Hepatocyte (in vitro differentiated cells): ENCODE measurements at regions not wholly inside any gene's neighbourhood (a gene's known extent, or its start where the extent isn't known, plus 50 kb on each side); places are given as distances from the start of the nearest gene placed in this dataset.
"Not testable (repeated sequence)": the region's sequence is repeated elsewhere in the genome, so short reads cannot be mapped to it uniquely, and the experiment has no call there.

Source experiments
- DNase-seq: peaks from one replicate; pipeline ENCODE4 v3.0.0-alpha.2; 2016; ENCODE audit warnings: low spot score
- H2AFZ ChIP-seq: fragments of 200-600 bp; sonication (generic); 2 replicates; pipeline ENCODE4 v1.6.0; 2016; ENCODE audit warnings: antibody characterized with exemption, mild to moderate bottlenecking
- H3K27ac ChIP-seq: fragments of 200-600 bp; sonication (generic); 2 replicates; pipeline ENCODE4 v1.5.1; 2016; ENCODE audit warnings: mild to moderate bottlenecking
- H3K27me3 ChIP-seq: fragments of 200-600 bp; sonication (generic); 2 replicates; pipeline ENCODE4 v1.6.1; 2016
- H3K36me3 ChIP-seq: fragments of 200-600 bp; sonication (generic); replicated peaks from 2 replicates; pipeline ENCODE4 v1.5.1; 2016; ENCODE audit warnings: low read depth; ENCODE audit not compliant: insufficient read depth
- H3K4me1 ChIP-seq: fragments of 200-600 bp; sonication (generic); 2 replicates; pipeline ENCODE4 v1.5.1; 2016; ENCODE audit warnings: mild to moderate bottlenecking, moderate library complexity; ENCODE audit not compliant: insufficient read depth
- H3K4me2 ChIP-seq: fragments of 200-600 bp; sonication (generic); 2 replicates; pipeline ENCODE4 v1.6.0; 2016
- H3K4me3 ChIP-seq: fragments of 200-600 bp; sonication (generic); 2 replicates; pipeline ENCODE4 v1.5.1; 2016; ENCODE audit warnings: mild to moderate bottlenecking
- H3K79me2 ChIP-seq: fragments of 200-600 bp; sonication (generic); 2 replicates; pipeline ENCODE4 v1.6.0; 2017; ENCODE audit warnings: mild to moderate bottlenecking
- H3K9me2 ChIP-seq: fragments of 200-600 bp; sonication (generic); replicated peaks from 2 replicates; pipeline ENCODE4 v1.6.0; 2017; ENCODE audit warnings: mild to moderate bottlenecking; ENCODE audit not compliant: insufficient read depth
- H3K9me3 ChIP-seq: fragments of 200-600 bp; sonication (generic); 2 replicates; pipeline ENCODE4 v1.5.1; 2016; ENCODE audit warnings: low read depth, mild to moderate bottlenecking
- H4K20me1 ChIP-seq: fragments of 200-600 bp; sonication (generic); 2 replicates; pipeline ENCODE4 v1.6.0; 2016; ENCODE audit warnings: mild to moderate bottlenecking; ENCODE audit not compliant: insufficient read depth, poor library complexity, severe bottlenecking
- CTCF ChIP-seq: fragments of 200-600 bp; sonication (generic); IDR thresholded peaks from 2 replicates; pipeline ENCODE4 v1.5.1; 2016; ENCODE audit warnings: antibody characterized with exemption, mild to moderate bottlenecking; ENCODE audit not compliant: poor library complexity
- EZH2 ChIP-seq: fragments of 200-600 bp; sonication (generic); IDR thresholded peaks from 2 replicates; pipeline ENCODE4 v1.6.1; 2016; ENCODE audit warnings: antibody characterized with exemption, mild to moderate bottlenecking, borderline replicate concordance
- EZH2phosphoT487 ChIP-seq: fragments of 200-600 bp; sonication (generic); IDR thresholded peaks from one replicate; pipeline ENCODE4 v1.6.1; 2018; ENCODE audit warnings: antibody characterized with exemption, mild to moderate bottlenecking, low read depth, moderate library complexity; ENCODE audit not compliant: unreplicated experiment, severe bottlenecking
- WGBS: methylation state at CpG from one replicate; pipeline ENCODE4 v1.1.6; 2016; ENCODE audit warnings: low lambda C conversion rate; ENCODE audit errors: missing lambda C conversion rate; 5-methylcytosine and 5-hydroxymethylcytosine counted together

DNA sequence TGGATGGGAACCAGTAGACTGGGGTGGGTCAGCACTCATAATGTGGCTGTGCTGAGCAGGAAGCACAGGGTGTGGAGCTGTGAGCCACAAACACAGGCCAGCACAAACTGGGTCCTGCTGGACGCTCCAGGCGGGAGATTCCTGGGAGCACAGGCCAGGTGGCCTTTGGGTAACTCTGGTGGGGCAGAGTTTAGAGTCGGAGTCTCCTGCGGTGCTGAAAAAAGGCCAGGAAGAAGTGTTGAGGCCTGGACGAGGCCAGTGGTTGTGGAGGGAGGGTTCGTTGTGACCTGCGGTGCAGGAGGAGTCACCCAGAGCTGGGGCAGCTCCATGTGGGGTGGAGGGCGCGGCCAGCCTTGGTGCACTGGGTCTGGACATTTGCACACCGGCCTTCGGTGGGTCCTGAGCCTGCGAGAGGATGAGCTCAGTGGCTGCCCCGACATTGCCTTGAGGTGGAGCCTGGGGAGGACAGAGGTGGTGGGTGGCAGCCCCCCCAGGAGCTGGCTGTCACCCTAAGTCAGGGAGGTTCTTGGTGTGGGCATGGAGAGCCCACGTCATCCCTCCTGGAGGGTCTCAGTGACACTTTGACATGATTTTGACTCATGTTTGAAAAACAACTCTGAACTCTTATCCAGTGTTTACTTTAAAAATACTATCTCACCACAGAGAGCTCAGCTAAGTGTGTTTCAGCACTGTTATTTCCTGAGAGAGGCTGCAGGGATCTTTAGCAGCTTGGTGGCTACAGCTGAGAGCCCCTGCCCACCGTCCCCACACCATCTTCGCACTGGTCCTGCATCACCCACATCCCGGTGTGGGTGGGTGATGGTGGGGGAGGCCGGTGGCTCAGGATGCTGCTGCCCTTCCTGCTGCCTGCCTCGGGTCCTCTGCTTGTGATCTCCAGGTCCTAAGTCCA is 98.7 kb downstream of the NPIPB11 start:
- no peak for DNase-seq
- no peak overlapping the region for H2AFZ ChIP-seq
- H3K4me1 ChIP-seq: peaks cover 1% of the 10 kb centered on the region

GRCh38 chr16:29306943-29307597 is 99.4 kb downstream of the NPIPB11 start:
- no peak for TF ChIP-seq EZH2phosphoT487
- Histone ChIP-seq H3K9me3 (no peaks in the 10 kb centered on the region), H3K9me2 (no peaks in the 10 kb centered on the region), H4K20me1 (no peaks in the 10 kb centered on the region), H2AFZ (no peak overlapping the region), H3K4me1 (no peaks in the 10 kb centered on the region), H3K36me3 (no peaks in the 10 kb centered on the region), H3K4me3 (no peak overlapping the region), H3K79me2 (no peaks in the 10 kb centered on the region), H3K27ac (peak overlapping the region; percentile 7), H3K27me3 (no peaks in the 10 kb centered on the region), H3K4me2 (no peak overlapping the region)
- no peak for DNase-seq
- WGBS: 81% methylated on average over 10 of the region's 10 CpGs

More for the DNA sequence above, 98.7 kb downstream of the NPIPB11 start:
- Histone ChIP-seq H3K27me3 (no peaks in the 10 kb centered on the region), H3K36me3 (no peaks in the 10 kb centered on the region), H3K79me2 (no peaks in the 10 kb centered on the region), H4K20me1 (no peaks in the 10 kb centered on the region), H3K9me3 (no peaks in the 10 kb centered on the region), H3K9me2 (no peaks in the 10 kb centered on the region), H3K4me3 (no peak overlapping the region), H3K27ac (peak overlapping the region; percentile 7), H3K4me2 (no peak overlapping the region)
- WGBS: 72% methylated on average over 19 of the region's 19 CpGs
- TF ChIP-seq EZH2: no peak
- no peak for TF ChIP-seq EZH2phosphoT487
- TF ChIP-seq CTCF: no peak

DNA sequence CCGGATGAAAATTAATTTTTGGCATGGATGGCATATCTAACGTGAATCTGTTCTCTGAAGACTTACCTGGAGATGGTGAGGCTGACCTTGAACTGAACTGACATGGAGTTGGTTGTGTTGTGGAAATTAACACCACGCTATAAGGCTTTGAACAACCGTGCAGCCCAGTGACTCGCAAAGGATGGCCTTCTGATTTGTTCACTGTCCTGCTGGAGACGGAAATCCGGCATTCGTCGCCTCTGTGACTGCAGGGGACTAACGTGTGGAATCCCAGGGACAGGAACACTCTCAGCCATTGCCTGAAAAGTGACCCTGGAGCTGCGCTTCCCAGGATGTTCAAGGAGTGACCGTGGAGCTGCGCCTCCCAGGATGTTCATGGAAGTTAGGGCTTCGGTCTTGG is 100.3 kb downstream of the NPIPB11 start:
- Histone ChIP-seq H4K20me1 (no peaks in the 10 kb centered on the region), H3K27me3 (no peaks in the 10 kb centered on the region), H2AFZ (no peak overlapping the region), H3K4me2 (no peak overlapping the region), H3K27ac (no peak overlapping the region), H3K36me3 (no peaks in the 10 kb centered on the region), H3K4me1 (no peaks in the 10 kb centered on the region), H3K79me2 (no peaks in the 10 kb centered on the region), H3K9me3 (no peaks in the 10 kb centered on the region), H3K4me3 (no peak overlapping the region), H3K9me2 (no peaks in the 10 kb centered on the region)
- DNase-seq: no peak
- 89% methylated on average over 14 of the region's 14 CpGs for WGBS
- TF ChIP-seq EZH2 (no peak), CTCF (no peak), EZH2phosphoT487 (no peak)

DNA sequence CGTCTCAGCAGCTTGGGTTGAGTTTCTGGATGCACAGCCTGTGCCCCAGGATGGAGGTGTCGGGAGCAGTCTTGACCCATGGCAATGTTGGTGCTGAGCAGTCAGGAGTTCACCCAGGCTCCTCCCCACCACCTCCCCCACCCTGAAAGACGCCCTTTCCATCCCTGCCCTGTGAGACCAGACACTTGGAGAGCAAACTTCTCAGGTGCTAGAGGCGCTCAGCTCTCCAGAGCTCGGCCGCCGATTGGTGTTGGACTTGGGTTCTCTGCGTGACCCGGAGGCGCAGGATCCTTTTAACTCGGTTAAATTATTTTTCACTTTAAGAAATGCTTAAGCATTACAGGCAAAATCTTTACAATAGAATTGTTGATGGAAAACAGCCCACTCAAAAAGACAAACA is 101.5 kb downstream of the NPIPB11 start:
- not testable (repeated sequence) for H3K9me2 ChIP-seq, H3K36me3 ChIP-seq, H3K79me2 ChIP-seq, H3K27me3 ChIP-seq, DNase-seq, H3K4me3 ChIP-seq, H3K9me3 ChIP-seq, H3K4me1 ChIP-seq, H3K4me2 ChIP-seq, H4K20me1 ChIP-seq, H2AFZ ChIP-seq, H3K27ac ChIP-seq
- 89% methylated on average over 11 of the region's 11 CpGs for WGBS
